Endometrium (tissue), 2 donors: ENCODE measurements at regions not wholly inside any gene's neighbourhood (a gene's known extent, or its start where the extent isn't known, plus 50 kb on each side); places are given as distances from the start of the nearest gene placed in this dataset.
A peak's percentile ranks its signal among the peaks of the same experiment; 100 is the strongest.
"Not testable (repeated sequence)": the region's sequence is repeated elsewhere in the genome, so short reads cannot be mapped to it uniquely, and the experiment has no call there.

ENCODE experiments used
- FAIRE-seq: peaks from 2 replicates; lab custom pipeline; 2012; peaks lifted over from hg19 to GRCh38; lab: Jason Lieb, UNC
- donor health status: control.
- donor health status: control.

DNA sequence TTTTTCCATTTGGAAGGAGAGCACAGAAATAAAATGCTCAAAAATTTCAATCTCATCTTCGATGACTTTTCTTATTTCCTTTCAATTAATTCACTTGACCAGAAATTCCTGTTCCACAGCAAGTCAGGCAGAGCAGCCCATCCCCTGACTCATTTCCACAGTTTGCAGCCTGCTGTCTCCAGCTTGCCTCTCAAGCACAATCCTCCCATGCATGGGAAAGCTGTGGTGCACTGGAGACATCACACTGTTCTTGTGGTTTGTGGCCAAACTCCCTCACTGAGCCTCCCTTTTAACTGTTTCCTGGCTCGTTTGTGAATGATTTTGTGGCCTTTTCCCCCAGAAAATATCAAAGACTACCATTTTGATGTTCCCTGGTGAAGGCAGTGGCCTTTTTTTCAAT, 114.0 kb upstream of the ENPEP start:
- FAIRE-seq, result no peak

DNA sequence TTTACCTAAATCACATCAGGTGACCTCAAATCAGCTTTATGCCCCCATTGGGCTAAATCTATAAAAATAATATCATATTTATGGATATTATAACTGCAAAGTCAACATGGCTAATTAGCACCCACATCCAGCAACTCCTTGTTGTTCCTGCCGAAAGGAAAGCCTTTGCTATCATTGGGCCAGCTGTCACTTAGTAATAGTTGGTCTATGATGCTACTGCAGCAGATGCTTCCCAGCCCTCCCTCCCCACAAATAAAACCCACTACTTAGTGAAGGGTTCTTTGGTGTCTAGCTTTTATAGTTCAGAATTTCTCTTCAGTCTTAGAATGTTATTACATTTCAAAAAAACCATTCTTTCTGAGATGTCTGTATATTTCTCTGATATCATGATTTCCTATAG, 116.9 kb upstream of the ENPEP start:
- no peak for FAIRE-seq

DNA sequence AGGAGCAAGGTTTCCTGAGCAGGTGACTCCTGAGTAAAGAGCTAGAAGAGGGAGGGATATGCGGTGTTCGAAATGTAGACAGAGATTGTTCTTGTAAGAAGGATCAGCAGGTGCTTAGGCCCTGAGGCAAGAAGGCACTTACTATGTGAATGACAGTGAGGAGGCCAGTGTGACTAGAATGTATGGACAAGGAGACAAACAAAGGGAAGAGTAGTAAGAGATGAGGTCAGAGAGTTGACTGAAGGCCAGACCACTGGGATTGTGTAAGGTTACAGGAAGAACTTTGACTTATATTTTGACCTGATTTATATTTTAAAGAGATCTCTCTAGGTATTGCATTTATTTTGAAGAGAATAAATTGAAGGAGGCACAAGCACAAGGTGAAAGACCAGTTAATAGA, 118.4 kb upstream of the ENPEP start:
- no peak for FAIRE-seq

DNA sequence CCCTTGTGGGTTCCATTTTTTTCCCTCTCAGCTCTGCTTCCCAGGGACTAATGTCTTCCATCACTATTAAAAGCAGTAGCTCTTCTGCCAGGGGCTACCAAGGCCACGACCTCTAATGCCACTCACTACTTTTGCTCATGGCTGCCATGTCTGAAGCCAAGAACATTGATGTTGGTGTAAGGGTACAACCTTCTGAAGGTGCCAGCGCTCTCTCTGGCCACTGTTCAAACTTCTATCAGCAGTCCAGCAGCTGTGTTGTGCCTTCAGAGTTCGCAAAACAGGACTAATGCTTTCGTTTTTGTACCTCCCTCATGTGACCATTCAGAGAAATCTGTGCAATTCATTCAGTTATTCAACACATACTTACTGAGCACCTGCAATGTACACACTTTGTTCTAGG, 121.5 kb upstream of the ENPEP start:
- FAIRE-seq, result no peak

DNA sequence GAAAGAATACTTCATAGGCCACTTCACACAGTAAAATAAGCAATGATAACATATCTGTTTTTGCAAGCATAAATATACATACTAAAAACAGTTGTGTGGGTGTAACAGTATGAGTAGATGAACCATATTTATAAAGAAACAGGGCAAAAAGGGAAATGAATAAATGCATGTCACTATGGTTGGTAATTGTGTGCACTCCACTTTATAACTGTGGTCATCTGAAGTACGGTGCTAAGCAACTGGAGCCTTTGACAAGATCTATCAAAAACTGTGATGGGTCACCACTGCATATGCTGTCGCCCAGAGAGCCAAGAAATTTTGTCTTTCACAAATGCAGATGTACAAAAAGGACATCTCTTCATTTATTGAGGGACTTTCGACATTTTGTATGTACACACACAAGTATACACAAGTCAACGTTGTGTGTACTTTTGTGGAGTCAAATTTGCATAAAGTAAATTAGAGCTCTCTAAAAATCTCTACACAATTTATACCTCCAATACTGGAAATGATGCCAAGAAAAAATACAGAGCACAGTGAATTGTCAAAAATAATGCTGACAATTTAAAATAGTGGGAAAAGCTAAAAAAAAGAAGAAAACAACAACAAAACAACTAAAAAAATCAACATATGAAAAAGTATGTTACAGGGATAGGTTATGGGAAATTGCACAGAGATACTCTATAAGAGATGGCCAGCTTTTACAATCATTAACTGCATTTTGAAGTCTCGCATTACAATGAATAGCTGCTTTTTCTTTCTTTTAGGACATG, 123.1 kb upstream of the ENPEP start:
- no peak for FAIRE-seq

DNA sequence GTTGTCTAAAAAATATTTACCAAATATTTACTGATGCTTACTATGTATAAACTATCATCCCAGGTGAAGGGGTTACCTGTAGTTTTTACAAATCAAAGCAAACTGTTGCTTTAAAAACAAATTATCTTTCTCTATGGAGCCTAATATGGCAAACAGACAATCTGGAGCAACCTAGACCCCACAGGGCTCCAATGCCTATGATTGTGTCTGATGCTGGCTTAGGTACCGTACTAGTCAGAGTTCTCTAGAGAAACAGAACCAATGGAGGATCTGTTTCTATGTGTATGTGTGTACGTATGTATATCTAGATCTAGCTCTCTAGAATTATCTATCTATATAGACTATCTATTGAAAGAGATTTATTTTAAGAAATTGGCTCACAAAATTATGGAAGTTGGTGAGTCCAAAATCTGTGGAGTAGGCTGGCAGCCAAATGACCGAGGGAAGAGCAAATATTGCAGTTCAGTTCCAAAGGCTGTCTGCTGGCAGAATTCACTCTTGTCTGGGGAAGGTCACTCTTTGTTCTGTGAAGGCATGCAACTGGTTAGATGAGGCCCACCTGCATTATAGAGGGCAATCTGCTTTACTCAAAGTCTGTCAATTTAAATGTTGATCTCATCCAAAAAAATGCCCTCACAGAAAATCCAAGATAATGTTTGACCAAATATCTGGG, 127.1 kb upstream of the ENPEP start:
- no peak for FAIRE-seq

DNA sequence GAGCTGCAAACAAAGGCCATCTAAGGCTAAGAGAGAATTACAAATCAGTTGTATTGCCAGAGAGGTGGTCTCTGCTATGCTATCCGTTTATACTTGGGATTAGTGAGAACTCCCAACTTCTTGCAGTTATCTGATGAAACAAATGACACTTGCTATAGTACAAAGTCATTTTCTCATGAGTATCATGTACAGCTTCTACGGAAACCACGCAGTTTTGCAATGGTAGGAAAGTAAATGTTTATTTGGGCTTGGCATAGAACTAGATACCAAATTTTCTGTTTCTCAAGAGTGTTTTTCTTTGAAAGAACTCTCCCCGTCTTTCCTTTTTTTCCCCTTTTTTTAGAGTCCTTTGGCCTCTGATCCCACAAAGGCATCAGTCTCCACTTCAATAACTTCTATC, 128.2 kb upstream of the ENPEP start:
- no peak for FAIRE-seq

DNA sequence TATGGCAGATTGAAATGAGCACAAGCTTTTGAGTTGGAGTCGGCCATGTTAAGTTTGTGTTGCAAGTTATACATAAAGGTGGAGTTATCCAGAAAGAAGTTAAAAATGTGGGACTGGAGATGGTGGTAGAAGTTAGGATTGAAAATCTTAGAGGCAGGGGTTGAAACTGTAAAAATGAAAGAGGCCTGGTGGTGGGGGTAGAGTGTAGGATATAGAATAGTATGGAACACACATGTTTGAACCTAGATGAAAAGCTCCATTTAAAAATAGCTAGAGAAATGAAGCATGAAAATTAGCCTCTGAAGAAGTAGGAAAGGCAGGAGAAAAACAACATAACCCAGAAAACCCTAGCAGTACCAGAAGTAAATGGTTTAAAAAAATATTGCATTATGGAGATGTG, 131.8 kb upstream of the ENPEP start:
- no peak for FAIRE-seq

DNA sequence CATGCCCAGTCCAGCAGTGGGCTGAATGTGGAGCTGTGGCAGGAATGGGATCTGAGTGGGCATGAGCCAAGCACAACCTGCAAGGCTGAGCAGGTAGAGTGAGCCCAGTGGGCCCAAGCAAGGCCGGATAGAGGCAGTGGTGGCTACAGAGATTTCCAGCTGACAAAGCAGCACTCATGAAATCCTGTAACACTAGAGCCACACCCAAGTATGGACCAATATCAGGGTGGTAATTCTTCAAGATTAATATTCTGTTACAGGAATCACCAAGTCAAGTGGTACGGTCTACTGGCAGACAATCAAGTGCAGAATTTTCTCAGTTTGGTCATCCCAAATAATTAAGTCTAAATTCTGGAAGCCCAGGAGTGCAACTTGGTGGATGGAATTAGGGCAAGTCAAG, 132.4 kb upstream of the ENPEP start:
- no peak for FAIRE-seq

DNA sequence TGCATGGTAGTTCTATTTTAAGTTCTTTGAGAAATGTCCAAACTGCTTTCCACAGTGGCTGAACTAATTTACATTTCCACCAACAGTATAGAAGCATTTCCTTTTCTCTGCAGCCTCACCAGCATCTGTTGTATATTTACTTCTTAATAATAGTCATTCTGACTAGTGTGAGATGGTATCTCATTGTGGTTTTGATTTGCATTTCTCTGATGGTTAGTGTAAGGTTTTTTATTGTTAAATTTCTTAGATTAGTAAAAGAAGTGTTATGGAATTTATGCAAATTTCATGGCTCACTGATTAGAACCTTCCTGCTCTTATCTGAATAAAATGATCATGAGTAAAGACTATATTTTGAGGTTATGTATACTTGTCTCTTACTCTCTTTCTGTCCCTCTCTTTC, 134.8 kb upstream of the ENPEP start:
- not testable (repeated sequence) for FAIRE-seq

DNA sequence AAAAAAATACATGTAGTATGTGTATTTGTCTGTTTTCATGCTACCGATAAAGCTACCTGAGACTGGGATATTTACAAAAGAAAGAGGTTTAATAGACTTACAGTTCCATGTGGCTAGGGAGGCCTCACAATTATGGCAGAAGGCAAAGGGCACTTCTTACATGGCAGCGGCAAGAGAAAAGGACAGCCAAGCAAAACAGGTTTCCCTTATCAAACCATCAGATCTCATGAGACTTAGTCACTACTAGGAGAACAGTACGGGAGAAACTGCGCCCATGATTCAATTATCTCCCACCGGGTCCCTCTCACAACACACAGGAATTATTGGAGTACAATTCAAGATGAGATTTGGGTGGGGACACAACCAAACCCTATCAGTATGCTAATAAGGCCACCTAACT, 137.0 kb upstream of the ELOVL6 start:
- no peak for FAIRE-seq

DNA sequence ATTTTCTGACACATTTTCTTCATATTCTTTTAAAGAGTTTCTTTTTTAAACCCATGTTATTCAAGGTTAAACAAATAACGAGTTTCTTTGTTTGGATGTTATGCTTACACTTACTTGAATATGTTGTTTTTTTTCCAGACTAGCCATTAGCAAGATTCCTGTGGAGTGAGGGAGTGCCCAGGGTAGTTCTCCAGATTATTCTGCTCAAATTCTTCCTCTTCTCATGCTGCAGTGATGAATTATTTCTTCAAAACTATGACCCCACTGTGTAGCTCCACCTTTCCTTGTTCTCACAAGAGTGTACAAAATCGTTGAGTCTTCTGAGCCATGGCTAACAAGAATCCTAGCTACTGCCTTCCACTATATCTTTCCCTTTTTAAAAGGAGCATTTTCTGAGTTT, 134.1 kb upstream of the ELOVL6 start:
- peak; percentile 99 for FAIRE-seq

DNA sequence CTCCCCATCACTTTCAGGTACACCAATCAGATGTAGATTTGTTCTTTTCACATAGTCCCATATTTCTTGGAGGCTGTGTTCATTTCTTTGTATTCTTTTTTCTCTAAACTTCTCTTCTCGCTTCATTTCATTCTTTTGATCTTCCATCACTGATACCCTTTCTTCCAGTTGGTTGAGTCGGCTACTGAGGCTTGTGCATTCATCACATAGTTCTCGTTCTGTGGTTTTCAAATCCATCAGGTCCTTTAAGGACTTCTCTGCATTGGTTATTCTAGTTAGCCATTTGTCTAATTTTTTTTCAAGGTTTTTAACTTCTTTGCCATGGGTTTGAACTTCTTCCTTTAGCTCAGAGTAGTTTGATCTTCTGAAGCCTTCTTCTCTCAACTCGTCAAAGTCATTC, 128.0 kb upstream of the ELOVL6 start:
- FAIRE-seq, result not testable (repeated sequence)

DNA sequence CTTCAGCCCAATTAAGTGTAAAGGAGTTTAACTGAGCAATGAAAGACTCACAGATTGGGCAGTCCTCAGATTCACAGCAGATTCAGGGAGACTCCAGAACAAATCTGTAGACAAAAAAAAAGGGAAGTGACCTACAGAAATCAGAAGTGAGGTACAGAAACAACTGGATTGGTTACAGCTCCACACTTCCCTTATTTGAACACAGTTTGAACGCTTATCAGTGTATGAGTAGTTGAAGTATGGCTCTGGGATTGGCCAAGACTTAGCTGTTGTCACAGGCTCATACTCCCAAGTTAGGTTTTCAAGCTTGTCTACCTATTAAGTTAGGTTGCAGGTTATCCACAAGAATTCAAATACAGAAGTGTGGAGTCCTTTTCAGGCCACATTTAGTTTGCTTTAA, 112.4 kb upstream of the ELOVL6 start:
- no peak for FAIRE-seq

DNA sequence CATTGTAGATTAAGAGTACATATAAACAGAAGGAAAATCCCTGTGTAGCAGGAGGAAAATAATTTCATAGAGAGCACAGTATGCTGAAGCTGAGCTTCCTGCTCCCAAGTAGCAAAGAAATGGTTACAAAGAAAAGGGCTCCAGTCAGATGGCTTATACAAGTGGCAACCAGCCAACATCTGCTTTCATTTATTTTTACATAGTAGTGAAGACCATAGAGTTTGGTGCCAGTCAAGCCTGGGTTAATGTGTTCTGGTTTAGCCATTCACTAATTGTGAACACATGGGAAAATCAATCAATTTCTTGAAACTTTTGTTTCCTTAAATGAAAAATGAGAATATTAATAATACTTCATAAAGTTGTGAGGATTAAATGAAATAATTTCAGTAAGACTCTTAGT, 111.3 kb upstream of the ELOVL6 start:
- peak; percentile 71 for FAIRE-seq

DNA sequence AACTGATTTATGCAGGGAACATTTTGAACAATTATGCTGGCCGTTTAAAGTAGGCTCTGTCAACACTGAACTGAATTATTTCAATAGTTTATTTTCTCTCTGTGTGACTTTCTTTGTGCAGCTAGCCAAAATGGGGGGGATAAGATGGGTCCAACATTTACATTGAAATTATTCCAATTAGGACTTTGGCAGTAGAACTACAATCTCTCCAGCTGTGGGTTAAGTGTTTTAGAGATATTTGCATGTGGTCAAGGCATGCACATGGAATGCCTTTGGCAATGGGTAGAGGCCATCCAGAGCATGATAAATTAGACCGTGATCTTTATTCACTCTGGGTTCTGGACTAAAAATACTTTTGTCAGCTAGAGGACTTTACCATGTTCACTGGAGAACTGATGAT, 107.9 kb upstream of the ELOVL6 start:
- no peak for FAIRE-seq

DNA sequence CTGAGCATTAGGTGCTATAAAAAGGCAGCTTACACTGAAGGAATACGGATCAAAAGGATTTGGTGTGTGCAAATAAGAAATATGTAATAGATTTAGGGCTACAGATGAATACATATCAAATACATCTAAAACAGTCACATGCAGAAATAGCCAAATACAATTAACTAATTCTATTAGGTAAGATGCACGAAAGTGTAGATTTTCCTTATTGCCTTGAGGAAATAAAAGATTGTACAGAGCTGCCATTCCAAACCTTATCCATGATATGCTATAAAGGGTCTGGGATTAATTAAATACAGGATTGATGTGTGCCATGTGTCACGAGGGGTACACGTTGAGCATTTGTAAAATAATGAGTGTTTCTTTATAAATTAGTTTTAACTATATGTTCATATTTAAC, 107.0 kb upstream of the ELOVL6 start:
- no peak for FAIRE-seq

DNA sequence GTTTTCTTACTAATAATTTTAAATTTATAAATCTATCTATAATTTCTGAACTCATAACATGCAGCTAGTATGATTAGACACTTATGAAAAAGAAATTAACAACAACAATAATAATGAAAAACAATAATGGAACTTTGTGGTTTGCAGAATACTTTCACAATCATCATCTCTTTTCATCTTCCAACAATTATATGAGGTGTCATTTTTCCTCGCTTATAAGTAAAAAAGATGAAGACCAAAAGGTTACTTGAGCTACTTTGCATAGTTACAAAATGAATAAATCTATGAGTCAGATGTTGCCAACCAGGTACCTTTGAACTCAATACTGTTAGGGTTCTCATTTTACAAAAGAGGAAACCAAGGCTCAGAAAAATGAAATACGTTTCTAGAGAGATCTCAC, 98.5 kb upstream of the ELOVL6 start:
- FAIRE-seq, result no peak

DNA sequence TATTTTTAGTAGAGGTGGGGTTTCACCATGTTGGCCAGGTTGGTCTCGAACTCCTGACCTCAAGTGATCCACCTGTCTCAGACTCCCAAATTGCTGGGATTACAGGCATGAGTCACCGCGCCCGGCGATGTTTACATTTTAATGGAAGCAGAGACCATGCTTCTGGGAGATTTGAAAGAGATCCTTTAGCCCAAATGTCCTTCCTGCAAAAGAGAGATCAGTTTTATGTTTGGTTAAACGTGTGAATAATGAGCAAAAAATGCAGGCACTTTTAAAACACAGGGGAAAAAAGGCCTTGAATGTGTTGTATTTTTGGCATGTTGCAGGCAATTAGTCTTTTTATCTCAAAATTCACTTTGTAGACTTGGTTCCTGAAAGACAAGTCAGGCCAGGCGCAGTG, 95.8 kb upstream of the ELOVL6 start:
- no peak for FAIRE-seq

DNA sequence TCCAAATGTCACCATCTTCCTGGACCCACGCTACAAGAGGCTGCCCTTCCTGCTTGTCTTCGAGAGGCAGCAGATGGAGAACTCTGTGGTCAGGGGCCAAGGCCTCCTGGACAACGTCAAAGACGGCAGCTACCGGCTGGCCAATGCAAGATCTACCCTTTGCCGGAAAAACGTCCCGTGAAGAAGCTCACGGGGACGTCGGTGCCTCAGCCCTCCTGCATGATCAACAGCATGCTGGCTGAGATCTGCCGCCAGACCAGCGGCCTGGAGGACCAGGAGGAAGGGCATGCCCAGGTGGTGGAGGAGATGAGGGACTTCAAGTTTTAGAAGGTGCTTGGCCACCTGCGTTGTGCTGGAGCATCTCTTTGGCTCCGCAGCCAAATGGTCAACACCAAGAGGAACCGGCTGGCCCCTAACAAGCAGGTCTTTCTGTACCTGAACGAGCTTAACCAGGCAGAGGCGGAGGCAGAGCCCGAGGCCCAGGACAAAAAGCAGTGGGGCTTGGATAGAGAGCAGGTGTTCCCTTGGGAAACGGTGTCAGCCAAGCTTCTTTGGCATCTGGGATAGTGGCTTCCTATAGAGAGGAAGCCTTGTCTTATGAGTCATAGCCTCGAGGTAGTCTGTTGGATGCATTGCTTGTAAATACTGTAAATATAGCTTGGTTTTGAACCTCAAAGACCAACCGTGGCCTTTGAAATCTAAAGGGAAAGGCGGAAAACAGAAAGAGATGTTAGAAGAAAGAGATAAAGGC, 94.8 kb upstream of the ELOVL6 start:
- FAIRE-seq, result no peak

DNA sequence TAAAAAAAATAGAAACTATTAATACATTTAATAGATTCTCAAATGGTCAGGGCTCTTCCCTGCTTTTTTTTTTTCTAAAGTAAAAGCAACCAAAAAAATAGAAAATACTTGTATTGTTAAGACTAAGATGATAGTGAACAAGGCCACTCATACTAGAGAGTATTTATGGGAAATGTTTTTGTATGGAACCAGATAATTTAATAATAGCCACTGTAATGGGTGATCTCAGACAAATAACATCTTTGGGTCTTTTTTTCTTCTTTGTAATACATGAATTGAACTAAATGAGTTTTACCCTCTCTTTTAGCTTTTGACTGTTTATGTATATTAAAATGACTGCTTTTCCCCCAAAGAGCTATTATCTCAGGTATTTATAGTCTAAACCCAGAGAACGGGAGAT, 92.1 kb upstream of the ELOVL6 start:
- FAIRE-seq, result no peak

DNA sequence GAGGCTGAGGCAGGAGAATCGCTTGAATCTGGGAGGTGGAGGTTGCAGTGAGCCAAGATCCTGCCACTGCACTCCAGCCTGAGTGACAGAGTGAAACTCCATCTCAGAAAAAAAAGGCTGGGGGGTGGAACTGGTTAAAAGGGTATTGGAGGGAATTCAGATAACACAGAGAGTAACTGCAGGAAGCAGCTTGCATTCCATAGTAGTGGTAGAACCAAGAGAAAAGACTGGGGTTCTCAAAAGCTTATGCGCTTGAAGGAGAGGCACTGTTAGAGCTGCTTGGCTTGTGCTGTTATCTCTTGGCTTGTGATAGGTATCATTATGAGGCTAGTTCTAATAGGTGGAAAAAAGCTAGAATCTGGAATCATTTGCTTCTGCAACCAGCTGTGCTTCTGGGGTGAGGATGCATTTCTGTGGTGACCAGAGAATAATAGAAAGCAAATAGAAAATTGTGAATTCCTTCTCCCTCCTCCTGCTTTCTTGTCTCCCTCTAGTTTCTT, 91.2 kb upstream of the ELOVL6 start:
- no peak for FAIRE-seq

DNA sequence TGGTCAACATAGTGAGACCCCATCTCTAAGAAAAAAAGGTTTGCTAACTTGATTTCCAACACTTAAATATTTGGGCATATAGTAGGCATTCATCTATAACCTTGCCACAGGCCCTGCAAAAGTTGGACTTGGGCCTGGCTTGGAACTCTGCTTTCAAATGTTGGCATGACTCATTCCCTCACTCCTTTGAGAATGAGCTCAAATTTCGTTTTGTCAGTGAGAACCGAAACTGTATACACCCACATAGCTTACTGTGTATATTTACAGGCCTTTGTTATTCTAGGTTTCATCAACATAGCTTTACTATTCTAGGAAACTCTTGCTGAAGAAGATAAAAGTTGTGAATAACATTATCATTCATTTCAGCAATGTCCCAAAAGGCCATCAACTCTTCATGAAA, 88.7 kb upstream of the ELOVL6 start:
- FAIRE-seq, result peak; percentile 4
